IPS-NIHi7 (cell line): ENCODE measurements at regions not wholly inside any gene's neighbourhood (a gene's known extent, or its start where the extent isn't known, plus 50 kb on each side); places are given as distances from the start of the nearest gene placed in this dataset.

Experiments
- DNase-seq: peaks from one replicate; pipeline ENCODE4 v3.0.0; 2012; ENCODE audit warnings: mixed read lengths; ENCODE audit errors: extremely low spot score

DNA sequence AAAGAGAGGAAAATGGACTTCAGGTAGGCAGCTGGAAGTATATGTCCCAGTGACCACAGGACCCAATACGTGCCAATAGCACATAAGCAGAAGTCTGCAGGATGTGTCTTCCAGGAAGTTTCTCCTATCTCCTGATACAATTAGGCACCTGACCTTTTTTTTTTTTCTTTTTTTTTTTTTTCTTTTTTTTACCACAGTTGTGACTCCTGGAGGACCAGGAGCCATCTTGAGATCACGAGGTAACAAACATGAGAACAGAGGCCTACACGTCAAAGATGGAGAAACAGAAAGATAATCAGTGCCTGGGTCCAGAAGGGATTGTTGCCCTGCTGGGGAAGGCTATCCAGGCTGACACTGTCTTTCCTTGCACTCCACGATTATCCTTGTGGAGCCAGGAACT lies 312.4 kb upstream of the NEBL start:
- DNase-seq, result no peak

DNA sequence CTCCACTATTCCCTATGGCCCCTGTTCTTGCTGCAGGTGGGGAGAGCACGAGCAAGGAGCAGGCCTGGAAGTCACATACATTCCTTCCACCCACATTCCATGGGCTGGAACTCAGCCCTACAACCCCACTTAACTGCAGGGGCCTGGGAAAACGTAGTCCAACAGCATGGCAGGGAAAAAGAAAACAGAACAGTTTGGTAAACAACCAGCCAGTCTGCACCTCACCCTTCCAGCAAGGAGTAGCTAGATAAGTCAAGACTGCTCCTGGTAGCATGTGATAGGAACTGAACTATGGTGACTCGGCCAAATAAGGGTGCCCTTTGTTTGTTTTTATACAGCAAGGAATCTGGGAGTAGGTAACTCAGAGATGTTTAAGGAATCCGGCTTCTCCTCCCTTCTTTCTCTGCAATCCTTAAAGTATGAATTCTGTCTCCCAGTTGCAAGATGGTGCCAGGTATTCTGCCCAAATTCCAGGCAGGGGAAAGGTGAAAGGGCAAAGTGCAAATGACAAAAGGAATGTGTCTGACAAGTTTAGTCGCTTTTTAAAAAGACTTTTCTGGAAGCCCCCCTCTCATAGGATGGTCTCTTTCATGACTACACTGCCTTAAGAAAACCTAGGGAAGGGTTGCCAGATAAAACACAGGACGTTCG lies 311.7 kb upstream of the NEBL start:
- no peak for DNase-seq

DNA sequence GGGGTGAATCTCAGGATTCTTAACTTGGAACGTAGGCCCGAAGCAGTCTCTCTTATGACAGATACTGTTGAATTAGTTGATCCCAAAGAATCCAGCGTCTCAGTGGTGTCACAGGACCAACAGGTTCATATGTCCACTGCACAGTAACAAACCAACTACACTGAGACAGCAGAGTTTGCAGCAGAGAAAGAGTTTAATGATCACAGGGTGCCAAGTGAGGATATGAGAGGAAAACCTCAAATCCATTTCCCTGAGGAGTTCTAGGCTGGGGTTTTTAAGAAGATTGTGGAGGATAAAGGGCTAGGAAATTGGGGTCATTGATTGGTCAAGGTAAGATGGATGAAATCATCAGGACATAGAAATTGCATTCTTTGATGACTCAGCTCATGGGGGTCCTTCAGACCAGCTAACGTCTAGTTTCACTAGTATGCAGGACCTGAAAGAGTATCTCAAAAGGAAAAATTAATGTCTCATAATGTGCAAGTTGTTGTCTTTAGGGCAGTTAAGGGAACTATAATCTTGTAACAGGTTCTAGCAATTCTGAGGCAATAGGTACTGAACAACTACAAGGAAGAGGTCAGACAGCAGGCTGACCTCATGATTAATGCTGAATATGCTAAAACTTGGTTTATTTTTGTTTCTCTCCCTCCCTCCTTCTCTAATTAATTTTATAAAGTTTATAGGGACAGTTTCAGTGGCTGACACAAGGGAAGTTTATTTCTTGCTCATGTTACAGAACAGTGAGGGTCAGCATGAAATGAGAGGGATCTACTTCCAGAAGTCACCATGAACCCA lies 310.9 kb upstream of the NEBL start:
- DNase-seq, result no peak

DNA sequence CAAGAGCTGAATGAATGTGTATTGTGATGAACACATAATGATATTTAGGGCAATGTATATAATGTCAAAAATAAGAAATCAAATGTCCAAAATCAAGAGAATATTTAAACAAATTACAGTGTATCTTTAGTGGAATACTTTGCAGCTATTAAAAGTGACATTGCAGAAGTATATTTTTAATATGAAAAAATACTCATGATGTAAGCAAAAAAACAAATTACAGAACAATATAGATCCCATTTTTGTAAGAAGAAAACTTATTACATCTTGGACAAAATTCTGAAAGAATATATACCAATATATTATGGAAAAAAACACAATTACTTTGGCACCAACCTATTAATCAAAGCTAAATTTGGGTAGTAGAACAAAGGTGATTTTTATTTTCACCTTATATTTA lies 308.2 kb upstream of the NEBL start:
- no peak for DNase-seq

DNA sequence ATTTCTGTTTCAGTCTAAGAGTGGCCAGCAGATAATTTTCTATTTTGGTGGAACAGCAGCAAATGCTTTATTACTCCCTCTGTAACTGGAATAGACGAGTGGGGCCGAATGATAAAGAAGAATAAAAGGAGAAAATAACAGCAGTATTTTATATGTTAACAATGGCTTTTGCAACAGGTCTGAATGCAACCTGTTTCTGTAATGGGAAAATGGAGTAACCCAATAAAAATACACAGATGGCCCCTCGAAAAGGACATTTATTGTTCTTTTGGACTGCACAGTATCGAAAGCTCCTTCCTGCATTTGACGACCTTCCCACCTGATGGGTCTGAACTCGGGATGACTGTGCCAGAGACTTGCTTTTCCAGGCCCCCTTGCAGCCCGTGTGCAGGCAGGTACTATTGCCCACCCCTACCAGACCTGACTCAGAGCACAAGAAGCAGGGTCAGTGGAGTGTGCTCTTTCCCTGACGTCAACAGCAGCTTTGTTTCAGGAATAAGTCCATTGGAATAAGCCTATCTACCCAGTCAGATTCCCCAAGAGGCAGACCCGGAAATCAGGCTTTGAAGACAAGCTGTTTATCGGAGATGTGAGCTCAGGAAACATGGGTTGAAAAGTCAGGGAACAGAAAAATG lies 306.5 kb upstream of the NEBL start:
- DNase-seq, result no peak

DNA sequence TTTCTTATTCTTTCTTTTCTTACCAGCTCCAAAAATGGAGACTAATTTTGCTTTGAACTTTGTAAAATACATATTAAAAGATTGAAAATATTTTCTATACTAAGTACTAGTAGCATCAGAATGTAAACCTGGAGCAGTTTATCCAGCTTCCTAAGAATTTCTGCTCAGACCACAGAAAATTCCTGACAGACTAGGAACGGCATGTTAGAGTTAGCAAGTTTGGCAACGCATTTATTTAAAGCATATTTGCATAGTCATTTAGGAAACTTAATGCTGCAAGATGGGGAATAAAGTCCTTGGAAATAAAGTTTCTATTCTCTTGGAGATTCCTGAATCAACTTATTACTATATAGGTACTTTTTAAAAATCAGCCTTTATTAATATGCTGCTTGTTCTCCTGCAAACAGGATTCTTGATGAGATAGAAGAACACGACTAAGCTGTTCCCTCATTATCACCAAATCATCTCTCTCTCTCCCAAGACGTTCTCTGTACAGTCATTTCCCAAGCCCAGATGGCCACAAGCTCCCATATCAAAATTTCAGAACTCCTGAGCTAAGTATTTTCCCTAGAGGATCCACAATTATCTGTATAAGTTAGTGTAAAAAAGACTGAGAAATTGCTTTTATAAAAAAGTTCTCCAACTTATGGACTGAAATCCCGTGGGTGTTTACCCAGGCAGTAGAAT lies 305.8 kb upstream of the NEBL start:
- no peak for DNase-seq

DNA sequence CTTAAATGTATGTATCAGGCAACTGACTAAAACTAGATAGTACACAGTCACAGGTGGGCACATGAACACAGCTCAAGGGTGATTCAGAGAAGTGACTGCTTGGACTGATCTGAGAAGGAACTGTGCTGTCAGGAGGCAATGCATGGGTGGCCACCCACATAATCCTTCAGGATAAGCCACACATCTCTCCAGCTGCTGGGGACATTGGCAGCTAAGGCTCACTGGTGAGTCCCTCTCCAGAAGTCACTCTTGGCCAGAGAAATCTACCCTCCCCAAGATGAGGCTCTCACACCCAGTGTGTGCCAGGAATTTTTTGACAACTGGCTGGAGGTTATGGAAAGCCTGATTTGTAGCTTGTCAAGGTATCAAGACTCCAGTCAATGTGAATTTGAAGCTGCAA lies 302.4 kb upstream of the NEBL start:
- no peak for DNase-seq

DNA sequence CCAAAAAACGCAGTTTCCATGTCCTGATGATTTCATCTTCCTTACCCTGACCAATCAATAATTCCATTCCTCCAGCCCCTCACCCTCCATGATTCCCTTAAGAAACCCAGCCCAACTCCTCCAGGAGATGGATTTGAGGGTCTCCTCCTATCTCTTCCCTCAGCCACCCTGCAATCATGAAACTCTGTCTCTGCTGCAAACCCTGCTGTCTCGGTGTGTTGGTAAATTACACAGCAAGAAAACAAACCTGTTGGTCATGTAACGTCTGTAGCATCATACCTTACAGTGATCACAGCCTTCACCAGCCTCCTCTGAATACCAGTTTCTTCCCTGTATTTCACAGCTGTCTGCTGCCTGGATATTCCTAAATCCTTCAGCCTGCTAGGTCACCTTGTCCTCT lies 300.7 kb upstream of the NEBL start:
- no peak for DNase-seq

DNA sequence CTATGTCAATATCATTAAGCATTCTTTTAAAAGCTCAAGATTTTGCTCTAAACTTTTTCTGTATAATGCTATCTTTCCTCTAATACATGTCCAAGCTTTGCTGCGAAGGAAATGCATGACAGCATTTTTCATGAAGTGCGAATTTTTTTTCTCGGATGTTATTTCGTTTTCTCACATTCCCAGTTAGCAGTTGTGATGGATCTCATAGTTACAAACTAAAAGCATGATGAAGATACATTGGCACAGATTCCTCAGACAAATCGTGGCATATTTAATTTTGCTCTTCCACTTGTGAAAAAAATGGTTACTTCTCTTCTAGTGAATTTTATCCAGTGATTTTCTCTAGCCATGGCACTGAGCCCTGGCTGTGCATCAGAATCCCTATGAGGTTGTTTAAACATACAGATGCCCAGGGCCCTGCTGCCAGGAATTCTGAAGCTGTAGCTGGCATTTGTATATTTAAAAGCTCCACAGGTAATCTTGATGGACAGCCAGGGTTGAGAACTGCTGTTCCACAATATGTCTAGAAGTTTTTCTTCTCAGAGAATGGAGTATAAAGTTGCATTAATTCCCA lies 299.8 kb upstream of the NEBL start:
- no peak for DNase-seq

DNA sequence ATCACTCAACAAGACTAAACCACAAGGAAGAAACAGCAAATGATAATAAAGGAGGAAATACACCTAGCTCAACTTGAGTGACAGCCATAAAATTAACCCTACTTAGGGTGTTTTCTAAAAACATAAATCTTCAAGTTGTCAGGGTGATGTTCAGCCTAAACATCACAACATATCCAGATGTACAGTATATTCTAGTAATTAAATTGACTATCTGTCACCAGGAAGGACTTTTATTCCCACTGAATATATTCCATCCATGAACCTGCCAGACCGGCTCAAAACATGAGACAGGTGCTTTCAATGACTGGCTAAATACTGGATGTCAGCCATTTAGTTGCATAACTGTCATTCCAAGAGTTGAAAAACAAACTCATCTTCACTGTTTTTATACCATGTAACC lies 298.1 kb upstream of the NEBL start:
- DNase-seq, result no peak

DNA sequence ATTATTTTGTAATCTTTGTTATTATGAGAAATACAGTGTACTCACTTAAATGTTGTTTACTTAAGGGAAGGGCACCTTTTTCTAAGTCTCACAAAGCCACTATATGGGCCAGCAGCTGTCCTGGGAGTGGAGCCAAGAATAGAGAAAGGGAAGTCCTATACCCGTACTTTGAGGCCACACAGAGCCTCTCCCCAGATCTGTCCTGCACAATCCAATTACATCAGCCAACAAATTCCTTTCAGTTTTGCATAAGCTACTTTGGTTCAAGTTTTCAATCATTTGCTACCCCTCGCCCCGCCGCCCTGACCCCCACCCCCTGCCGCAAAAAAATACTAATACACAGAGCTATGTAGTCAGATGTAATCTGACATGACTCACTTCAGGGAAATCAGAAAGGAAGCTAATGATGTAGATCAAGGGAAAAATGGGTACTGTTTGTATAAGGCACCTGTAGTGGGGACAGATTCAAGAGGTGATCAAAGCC lies 297.4 kb upstream of the NEBL start:
- DNase-seq, result no peak

DNA sequence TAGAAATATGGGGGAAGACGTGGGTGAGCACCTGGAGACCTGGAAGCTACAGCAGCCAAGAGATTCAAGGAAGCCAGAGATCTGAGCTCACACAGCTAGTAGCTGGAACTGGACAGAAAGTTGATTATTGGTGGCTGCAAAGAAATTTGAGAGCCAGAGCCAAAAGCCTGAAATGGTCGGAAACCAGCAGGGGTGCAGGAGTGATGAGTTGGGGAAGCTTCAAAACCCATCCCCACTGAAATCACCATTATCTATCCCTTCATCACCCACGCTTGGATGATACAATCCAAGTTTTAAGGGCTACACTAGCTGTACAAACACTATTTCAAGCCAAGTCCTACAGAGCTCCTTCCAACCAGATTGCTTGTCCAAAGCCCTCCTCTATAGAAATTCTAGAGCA lies 296.1 kb upstream of the NEBL start:
- no peak for DNase-seq

DNA sequence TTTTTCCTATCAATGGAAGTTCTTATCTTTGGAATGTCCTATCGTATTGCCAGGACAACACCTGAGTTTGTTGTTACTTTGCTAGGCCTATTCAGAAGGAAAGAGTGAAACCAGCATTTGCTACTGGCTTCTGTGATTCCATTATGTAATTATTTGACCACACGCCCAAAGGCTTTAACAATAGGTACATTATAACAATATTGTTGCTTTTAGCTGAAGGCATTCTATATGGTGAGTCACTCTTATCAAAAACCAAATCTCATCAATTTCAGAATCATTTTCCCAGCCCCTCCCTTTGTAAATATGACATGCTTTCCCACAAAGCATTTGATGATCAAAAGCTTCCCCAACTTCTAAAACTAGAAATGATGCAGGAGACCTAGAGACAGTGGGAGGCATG lies 294.4 kb upstream of the NEBL start:
- no peak for DNase-seq

DNA sequence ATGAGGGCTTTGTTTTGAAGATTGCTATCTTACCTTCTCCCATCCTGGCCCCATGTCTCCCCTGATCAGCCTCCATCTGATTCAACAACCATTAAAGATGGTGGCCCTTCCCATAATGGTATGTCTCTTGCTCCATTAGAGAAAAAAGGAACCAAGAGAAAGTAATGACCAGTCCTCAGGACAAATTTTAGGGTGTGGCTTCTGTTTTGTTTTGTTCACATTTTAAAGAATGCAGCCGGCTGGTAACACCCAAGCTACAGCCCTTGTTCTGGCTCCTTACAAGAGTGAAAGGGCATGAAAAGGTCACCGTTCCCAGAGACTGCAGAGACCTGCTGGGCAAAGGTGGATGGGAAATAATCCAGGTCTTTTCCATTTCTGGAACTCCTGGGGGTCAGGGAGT lies 287.9 kb upstream of the NEBL start:
- DNase-seq, result no peak

DNA sequence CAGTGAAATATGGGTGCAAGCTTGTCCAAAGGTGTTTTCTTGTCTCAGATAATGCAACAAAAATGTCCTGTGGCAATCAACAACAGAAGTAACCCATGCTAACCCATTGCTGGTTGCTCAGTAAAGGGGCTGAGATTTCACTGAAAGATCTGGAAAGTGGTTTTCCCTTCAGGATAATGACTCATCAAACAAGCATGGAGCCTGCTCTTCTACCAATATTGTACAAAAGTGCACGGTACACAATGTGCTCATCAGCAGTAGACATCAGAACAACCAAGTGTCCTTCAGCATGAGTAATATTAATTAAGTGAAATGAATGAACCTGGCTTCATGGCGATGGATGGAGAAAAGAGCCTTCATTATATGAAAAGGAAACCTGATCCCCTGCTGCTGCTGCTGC lies 287.1 kb upstream of the NEBL start:
- no peak for DNase-seq

DNA sequence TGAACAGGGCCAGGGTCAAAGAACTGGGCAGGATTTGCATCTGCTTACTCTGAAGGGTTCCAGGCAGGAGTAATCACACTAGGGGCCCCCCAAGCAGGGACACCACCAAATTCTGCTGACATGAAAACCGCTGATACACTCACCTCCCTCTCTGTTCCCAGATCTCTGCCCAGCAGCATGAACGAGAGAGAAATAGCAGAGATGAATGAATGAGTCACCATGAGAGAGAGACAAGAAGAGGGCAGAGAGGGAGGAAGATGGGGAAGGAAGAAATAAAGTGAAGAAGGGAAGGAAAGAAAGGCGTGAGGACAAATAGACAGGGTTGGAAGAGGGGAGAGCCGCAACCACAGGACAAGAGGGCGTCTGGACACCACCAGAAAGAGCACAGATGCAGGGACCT lies 285.9 kb upstream of the NEBL start:
- no peak for DNase-seq

DNA sequence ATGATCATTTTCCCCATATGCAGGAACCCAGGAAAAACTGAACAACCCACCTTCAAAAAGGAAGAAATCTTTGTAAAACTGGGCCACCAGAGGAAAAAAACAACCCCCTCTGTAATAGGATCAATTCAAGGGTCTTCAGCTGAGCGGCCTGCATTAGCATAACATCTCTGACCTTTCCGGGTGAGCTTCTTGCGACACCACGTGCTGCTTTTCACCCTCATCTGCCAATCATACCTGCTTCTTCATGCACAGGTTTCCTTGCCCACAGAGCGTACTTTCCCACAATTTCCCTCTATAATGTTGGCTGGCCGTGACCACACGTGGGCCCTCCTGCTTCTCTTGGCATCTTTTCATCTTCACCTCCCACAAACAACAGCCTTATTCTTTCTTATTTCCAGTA lies 284.3 kb upstream of the NEBL start:
- DNase-seq, result no peak

DNA sequence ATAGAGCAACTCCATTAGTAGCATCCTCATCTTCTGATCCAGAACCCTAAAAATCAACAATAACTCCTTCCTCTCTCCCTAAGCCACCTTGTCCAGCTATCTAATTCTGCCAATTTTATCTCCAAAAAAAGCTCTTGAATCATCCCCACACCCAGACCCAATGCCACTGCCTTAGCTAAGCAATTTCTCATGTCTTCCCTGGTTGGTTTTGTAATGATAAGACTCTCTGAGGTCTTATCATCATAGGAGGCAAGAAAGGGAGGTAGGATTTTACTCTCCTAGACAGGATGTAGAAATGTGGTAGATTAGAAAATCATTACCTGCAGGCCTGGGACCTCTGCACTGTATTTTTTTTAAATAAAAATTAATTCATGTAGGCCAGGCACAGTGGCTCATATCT lies 283.5 kb upstream of the NEBL start:
- no peak for DNase-seq

DNA sequence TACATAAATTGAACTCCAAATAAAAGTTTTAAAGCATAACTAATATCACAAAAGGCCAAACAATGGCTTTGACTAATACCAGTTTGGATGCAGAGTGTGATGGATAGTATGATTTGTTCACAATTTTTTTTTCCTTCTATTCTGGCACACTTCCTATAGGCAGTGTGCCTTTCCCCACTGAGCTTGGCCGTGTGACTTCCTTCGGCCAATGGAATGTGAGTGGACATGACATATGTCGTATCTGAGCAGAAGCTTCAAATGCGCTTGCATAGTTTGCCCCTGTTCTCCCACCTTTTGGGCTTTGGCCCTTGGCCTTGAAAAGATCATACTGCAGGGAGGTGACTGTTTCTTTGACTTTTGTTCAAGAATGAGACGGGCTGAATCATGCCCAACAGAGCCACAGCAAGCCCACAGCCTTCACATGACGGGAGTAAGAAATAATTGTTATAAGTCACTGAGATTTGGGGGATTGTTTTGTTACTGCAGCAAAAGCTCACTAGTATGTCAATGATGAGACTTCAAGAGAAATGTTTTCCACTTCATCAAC lies 279.9 kb upstream of the NEBL start:
- DNase-seq, result no peak

DNA sequence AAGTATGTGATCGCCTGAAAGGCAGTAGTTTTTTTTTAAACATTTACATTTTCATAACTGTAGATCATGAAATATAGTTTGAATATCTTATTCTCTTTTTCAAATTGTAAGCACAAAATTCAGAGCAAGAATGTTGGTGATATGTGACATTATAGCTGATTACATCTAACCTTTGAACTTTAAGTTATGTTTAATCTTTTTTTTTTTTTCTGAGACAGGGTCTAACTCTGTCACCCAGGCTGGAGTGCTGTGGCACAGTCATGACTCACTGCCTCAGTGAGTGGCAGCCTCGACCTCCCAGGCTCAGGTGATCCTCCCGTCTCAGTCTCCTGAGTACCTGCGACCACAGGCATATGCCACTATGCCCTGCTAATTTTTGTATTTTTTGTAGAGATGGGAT lies 278.7 kb upstream of the NEBL start:
- no peak for DNase-seq

DNA sequence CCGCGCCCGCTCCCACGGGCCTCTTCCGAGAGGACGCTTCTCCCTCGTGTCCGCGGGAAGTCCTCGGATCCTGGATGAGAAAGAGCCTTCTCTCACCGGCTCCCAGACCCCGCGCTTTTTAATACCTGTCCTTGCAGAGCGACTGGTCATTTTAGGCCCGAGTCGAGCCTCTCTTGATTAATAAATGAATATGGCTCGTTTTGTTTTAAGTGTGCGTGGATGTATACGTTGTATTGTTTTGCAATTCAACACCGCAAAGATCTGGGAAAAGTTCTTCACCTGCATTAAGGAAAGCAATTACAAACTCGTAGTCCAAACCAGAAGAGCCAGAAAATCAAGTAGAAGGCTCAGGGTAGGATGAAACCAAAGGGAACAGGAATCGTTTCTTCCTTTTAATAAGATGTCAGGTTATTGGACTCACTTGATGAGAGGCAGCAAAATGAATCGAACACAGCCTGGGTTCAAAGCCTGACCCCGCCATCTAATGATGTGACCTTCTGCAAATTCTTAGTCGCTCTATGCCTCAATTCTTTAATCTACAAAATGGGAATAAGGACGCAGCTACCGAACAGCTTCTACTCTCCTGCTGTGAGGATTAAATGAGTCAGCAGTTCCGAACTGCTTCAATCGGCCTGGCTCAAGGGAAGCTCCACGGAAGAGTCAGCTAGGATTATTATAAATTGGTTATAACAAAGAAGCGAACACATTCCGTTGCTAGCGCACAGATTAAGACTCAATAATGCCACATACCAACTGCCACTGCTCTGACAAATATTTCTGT lies 277.8 kb upstream of the NEBL start:
- DNase-seq, result no peak
